PC-9 (cell line): ENCODE measurements at regions not wholly inside any gene's neighbourhood (a gene's known extent, or its start where the extent isn't known, plus 50 kb on each side); places are given as distances from the start of the nearest gene placed in this dataset.

ENCODE experiments used
- EZH2 ChIP-seq: fragments of 200-600 bp; sonication (generic); IDR thresholded peaks from 2 replicates; pipeline ENCODE4 v1.8.0; 2017; ENCODE audit warnings: antibody characterized with exemption, low read depth
- TF ChIP-seq, protein P1 (sequence below): fragments of 200-600 bp; sonication (generic); conservative IDR thresholded peaks from 2 replicates; pipeline ENCODE4 v1.6.1; 2017; ENCODE audit warnings: mixed run types, antibody characterized with exemption, mild to moderate bottlenecking, moderate library complexity

DNA sequence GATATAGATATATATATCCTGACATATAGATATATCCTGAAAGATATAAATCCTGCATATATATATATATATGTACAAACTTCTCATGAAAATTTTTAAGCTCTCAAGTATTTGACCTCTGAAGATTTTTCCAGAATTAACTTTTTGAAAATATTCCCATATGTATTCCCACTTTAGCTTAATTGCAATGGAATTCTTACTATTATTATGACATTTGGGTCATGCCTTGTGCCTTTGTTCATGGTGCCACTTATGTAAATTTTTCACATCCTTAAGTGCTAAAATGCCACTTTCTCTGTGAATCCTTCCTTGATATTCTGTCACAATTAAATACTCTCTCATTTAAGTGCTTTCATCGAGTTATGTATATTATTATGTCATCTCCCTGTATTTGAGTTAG is 398.2 kb upstream of the SEL1L start:
- TF ChIP-seq, protein P1, sequence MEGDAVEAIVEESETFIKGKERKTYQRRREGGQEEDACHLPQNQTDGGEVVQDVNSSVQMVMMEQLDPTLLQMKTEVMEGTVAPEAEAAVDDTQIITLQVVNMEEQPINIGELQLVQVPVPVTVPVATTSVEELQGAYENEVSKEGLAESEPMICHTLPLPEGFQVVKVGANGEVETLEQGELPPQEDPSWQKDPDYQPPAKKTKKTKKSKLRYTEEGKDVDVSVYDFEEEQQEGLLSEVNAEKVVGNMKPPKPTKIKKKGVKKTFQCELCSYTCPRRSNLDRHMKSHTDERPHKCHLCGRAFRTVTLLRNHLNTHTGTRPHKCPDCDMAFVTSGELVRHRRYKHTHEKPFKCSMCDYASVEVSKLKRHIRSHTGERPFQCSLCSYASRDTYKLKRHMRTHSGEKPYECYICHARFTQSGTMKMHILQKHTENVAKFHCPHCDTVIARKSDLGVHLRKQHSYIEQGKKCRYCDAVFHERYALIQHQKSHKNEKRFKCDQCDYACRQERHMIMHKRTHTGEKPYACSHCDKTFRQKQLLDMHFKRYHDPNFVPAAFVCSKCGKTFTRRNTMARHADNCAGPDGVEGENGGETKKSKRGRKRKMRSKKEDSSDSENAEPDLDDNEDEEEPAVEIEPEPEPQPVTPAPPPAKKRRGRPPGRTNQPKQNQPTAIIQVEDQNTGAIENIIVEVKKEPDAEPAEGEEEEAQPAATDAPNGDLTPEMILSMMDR = no peak
- TF ChIP-seq EZH2 = no peak
